ENCODE measurements at regions not wholly inside any gene's neighbourhood (a gene's known extent, or its start where the extent isn't known, plus 50 kb on each side); places are given as distances from the start of the nearest gene placed in this dataset.
"Not testable (repeated sequence)": the region's sequence is repeated elsewhere in the genome, so short reads cannot be mapped to it uniquely, and the experiment has no call there.

GRCh38 chr6:144655376-144655775, 370.2 kb downstream of the UTRN start:
- DNase-seq: no peak

DNA sequence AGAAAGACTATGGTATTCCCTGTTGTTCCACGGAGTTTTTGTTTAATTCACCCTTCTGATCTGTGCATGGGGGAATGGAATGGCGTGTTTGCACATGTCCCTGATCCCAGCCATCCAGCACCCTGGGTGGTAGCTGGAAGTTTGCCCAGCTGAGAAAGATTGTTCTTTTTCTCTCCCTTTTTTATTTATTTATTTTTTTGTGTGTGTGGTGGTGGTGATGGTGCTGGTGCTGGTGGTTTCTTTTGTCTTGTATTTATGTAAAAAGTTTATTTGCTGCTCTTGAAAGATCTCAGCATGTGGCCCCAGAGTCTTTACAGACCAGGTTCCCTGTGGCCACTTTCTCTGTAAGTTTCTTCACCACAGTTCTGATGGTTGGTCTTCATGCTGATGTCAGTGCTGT, 372.6 kb downstream of the UTRN start:
- no peak for DNase-seq

DNA sequence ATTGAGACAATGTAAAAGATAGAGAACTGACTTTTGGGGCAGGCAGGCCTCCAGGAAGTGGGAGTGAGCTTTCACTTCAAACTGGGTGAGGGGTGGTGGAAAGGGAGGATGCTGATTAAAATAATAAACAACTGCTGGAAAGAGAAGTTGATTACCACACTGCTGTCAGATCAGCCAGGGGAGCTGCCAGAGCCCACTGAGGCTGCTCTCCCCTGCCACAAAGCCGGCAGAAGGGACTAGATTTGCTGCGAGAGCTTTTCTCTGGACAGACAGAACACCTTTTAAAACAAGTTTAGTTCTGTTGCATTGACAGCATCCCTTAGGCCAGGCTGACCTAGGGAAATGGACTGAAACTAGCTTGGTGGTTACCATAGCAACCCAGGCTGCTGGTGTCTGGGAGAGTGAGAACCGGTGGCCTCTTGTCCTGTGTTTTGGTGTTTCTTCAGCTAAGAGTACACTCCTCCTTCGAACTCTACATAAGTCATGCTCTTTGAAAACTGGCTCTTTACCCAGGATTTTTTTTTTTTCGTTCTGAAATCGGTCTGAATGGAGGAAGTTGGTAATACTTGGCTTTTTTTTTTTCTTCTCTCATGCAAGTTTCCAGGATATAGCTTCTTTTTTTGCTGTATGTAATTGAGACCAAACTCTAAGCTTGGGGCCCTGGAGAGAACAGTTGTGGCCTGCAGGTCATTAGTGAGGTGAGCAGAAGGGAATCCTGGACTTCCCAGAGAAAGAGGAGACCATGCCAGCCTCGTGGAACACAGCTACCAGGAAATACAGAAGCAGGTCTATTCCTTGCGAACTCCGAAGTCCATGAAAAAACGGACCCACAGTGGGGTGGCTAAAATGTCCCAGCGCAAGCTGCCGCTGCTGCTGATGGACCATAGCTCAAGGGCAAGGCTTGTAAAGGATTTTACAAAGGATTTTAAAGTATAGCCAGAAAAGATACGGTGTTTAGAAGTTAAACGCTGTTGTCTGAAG, 374.4 kb downstream of the UTRN start:
- peak; percentile 78 for DNase-seq

DNA sequence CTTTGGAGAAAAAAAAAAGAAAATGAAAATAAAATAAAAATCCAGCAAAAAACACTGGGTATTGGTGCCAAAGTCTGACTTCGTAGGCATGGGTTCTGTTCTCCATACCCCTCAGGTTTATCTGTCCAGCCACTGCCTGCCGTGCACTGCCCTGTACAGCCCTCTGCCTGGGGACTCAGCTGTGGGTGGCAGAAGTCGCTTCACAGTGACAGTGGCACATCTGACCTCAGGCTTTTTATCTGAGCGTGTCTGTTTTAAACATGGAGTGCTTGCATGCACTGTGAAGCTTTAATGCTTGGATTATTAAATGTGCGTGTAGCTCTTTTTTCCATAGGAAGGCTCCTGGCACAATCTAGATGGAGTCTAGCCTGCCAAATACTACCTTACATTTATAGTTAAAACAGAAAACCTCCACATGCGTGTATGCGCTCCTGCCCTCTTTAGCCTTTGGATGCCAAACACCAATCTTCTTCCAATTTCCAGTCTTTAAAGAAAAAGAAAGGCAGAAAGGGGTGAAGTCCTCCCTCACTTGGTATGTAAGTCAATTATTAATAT, 375.5 kb downstream of the UTRN start:
- no peak for DNase-seq

GRCh38 chr6:144661116-144661806, 376.1 kb downstream of the UTRN start:
- peak; percentile 21 for DNase-seq

DNA sequence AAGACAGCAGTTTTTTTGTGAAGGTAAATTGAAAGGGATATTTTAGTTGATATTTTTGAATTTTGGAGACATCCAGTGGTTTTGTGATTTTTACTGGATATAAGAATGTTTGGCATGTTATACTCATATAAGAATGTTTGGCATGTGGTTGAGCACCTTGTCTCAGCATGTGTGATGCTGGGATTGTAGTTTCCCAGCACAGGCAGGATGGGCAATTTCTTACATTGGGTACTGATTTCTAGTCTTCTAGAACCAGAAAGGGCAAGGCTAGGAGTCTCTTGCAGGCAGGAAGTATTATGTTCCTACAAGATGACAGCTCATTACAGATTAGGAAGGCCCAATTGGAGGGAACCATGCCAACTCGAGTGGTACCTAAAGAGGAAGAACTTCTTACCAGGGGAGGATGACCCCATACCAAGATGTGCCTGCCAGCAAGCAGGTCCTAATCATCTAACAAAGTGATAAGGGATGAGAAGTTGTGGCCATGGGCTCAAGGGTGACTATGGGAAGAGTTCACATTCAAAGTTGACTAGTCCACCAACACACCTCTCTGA, 377.8 kb downstream of the UTRN start:
- DNase-seq: no peak

DNA sequence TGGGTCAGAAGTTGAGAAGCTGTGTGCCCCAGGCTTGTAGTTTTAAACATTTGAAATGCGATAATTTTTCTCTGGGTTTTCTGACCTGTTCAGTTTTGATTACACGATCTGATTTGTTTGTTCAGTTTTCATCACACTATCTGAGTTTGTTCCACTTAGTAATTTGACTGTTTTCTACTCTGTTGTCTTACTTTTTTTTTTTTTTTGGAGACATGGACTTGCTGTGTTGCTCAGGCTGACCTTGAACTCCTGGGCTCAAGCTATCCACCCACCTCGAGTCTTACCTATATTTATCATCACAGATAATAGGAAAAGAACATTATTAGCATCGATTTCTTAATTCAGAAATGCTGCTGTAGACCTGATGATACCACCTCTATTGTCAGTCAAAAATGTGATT, 379.1 kb downstream of the UTRN start:
- no peak for DNase-seq

DNA sequence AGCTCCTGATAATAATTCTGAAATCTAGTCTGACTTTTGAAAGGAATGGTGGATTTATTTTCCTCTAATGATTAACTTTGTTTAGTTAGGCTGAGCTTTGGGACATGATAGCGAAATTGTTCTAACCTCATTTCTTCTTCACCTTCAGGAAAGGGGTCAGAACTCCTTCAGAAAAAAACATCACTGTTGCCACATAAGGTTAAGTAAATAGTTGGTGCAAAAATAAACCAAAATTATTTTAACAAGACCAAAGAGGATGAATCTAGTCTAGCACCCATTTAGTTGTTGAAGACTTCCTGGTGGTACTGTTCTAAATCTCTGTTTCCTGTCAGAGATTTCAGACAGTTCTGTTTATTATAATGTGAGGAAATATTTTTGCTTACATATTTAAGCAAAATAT, 379.8 kb downstream of the UTRN start:
- DNase-seq: no peak

- DNase-seq: no peak
Measured at GRCh38 chr6:144665932-144666450, 380.9 kb downstream of the UTRN start.

DNA sequence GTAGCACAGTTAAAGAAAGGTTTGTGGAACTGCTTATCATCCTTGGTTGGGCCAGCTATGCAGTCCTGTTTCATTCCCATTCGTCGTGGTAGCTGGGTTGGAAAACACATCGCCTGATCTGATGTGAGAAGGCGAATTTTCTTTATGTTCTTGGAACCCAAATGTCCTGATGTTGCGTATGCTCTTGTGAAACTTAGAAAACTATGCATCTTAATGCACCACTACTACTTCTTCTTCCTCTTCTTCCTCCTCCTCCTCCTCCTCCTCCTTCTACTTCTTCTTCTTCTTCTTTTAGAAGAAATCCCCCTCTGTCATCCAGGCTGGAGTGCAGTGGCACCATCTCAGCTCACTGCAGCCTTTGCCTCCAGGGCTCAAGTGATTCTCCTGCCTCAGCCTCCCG, 381.6 kb downstream of the UTRN start:
- no peak for DNase-seq

DNA sequence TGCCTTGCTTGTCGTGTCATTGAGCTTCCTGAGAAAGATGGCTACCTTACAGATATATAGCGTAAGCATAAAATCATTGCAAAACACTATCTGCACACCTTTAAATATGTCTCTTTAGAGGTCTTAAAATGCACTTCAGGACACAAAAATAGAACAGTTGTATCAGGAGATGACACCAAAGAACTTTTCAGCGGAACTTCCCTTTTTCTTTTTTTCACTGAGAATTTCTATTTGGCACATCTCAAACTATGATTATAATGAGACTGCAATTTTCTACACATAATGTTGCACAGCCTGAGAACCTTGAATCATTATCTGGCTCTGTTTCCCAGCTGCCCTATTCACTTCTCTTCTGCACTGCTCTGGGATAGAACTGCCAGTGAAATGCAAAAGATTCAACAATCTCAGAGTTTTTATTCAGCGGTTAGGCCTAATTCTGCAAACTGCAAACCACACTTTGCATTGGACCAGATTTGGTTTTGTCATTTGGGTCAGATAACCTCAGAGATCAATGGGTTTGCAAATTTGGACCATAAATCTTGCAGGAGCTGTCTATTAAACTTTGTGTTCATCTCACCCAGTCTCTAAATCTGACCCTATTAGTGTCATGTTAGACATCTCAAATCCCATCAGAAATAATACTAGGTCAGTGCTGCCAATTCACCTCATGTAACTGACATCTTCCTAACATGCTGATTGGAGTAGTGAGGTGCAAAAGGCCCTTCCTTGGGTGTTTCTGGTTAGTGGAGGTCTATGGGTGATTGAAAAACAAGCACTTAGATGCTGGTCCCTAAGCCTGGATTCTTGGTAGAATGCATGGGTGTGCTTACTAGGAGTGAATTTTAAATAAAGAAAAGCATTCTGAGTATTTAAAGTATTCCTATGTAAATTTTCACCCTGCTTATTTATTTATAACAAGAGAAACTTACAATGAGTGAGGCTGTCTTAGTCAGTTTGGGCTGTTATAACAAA, 382.7 kb downstream of the UTRN start:
- DNase-seq: no peak

- DNase-seq: not testable (repeated sequence)
Measured at GRCh38 chr6:144670259-144670658, 385.1 kb downstream of the UTRN start.

DNA sequence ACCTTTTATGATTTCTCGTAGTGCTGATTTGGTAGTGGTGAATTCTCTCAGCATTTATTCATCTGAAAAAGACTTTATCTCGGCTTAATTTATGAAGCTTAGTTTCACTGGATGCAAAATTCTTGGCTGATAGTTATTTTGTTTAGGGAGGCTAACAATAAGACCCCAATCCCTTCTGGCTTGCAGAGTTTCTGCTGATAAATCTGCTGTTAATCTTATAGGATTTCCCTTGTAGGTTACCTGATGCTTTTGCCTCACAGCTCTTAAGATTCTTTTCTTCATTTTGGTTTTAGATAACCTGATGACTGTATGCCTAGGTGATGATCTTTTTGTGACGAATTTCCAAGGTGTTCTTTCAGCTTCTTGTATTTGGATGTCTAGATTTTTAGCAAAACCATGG, 388.7 kb downstream of the UTRN start:
- DNase-seq: no peak

- DNase-seq: no peak
Measured at GRCh38 chr6:144675231-144675861, 390.2 kb downstream of the UTRN start.

DNA sequence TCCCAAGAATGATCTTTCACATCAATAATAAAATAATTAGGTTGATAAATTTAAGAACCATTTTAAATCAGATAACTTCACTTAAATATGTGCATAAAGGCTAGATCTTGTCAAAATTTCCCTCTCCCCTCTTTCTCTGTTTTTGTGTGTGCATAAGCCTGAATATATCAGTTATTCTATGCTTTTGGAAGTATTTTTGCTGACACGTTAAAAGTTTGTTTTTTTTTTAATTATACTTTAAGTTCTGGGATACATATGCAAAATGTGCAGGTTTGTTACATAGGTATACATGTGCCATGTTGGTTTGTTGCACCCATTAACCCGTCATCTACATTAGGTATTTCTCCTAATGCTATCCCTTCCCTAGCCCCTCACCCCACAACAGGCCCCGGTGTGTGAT, 391.2 kb downstream of the UTRN start:
- not testable (repeated sequence) for DNase-seq

DNA sequence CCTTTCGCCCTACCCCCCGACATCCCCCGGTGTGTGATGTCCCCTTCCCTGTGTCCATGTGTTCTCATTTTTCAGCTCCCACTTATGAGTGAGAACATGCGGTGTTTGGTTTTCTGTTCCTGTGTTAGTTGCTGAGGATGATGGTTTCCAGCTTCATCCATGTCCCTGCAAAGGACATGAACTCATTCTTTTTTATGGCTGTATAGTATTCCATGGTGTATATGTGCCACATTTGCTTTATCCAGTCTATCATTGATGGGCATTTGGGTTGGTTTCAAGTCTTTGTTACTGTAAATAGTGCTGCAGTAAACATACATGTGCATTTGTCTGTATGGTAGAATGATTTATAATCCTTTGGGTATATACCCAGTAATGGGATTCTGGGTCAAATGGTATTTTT, 392.1 kb downstream of the UTRN start:
- not testable (repeated sequence) for DNase-seq

GRCh38 chr6:144678844-144679243, 393.7 kb downstream of the UTRN start:
- DNase-seq: no peak

DNA sequence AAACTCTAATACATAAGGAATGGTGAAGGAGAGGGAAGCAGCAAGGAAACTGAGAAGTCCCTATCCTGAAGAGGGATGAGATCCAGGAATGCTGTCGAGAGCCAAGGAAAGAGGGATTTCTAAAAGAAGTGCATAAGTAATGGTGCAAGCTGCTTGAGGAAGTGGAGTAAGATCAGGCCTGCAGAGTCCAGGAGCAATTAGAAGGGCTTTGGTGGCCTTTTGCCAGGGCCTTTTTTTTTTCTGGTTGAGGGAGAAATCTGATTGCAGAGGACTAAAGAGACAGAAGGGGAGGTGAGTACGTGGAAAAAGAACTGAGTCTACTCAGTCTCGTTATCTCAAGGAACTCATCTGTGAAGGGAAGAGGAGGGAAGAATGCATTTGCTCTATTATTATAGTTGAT, 396.2 kb downstream of the UTRN start:
- no peak for DNase-seq

DNA sequence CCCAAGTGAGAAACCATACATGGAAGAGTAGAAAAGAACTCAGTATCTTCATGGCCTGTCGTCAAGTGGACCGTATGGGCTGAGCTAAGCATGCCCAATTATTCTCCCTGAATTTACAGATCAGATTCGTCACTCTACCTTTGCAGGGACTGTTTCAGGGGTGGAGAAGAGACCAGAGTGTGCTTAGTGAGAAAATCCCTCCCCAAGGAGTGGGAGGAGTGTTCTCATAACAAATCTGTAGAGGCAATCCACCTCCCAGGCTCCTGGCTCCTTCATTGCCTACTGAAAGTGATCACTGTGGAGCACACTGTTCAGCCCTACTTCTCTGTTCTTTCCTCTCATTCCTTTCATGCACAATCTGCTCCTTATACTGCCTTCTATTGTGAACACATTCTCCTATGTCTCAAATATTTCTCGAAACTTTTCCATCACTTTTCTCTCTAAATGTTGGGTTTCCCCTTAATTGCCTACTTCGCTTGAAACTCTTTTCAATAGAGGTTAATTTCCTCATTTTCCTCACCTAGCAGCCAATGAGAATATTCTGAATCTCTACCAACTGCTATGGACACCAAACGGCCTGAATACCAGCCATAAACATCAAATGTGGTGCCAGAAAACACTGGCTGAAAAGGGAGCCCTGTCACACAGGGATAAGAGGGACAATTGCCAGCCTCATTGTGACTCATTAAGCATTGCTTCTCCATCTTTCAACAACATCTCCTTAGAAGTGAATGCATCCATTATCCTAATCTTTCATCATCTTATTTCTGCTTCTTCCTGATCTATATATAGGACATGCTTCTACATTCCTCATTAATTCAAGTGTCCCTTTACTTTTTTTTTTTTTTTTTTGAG, 398.3 kb downstream of the UTRN start:
- DNase-seq: no peak

- DNase-seq: no peak
Measured at GRCh38 chr6:144688713-144689112, 403.6 kb downstream of the UTRN start.
